ENCODE measurements at regions not wholly inside any gene's neighbourhood (a gene's known extent, or its start where the extent isn't known, plus 50 kb on each side); places are given as distances from the start of the nearest gene placed in this dataset.
A peak's percentile ranks its signal among the peaks of the same experiment; 100 is the strongest.

DNA sequence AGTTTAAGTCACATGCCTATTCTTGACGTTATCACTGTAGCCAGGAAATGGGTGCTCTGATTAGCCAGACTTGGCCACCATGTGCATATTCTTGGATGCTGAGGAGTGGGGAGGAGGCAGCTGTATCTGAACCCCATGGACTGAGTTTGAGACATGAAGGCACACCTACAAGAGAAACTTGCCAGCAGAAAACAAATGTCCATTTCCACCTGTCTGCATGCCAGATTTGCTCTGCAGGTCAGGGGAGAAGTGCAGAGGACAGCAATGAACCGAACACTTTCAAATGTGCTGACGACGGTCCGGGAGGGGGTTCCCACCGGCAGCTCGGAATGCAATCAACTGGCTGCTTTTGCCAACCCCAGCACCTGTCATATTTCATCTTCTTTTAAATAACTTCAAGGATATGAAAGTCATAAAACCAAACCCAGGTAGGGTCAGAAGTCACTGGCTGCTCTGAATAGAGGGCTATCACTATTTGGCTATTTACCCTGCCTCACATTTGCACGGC is 287.8 kb upstream of the N4BP1 start:
- no peak for DNase-seq (ENCODE audit: low spot score)

- DNase-seq (ENCODE audit: low spot score), result no peak
Observed at GRCh38 chr16:48895142-48895541, 285.2 kb upstream of the N4BP1 start.

- DNase-seq (ENCODE audit: low spot score), result no peak
Observed at GRCh38 chr16:48892893-48893292, 282.9 kb upstream of the N4BP1 start.

DNA sequence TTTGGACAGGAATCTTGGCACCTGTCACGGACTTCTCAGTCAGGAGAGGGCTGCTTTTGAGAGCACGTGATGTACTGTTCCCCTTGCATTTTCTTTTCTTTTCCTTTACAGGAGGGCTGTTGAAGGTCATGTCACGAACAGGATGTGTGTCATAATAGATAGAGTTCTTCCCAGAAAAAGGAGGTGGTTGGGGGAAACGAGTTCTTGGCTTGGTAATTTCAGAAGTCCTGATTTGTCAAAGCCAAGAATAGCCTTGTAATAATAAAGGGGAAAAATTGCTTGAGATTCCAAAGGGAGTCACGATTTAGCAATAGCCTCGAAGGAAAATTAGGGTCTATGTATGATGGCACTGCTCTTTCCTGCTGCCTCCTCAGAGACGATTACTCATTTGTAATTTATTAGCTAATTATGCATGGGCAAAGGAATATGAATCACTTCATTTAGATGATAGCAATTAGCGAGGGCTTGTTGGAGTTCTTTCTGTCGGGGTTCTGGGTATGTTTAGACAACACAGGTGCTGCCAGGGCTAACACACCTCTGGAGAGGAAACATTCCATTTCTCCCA is 277.7 kb upstream of the N4BP1 start:
- DNase-seq (ENCODE audit: low spot score), result no peak

- no peak for DNase-seq (ENCODE audit: low spot score)
Observed at GRCh38 chr16:48885471-48885870, 275.5 kb upstream of the N4BP1 start.

- no peak for DNase-seq (ENCODE audit: low spot score)
Observed at GRCh38 chr16:48881272-48881671, 271.3 kb upstream of the N4BP1 start.

DNA sequence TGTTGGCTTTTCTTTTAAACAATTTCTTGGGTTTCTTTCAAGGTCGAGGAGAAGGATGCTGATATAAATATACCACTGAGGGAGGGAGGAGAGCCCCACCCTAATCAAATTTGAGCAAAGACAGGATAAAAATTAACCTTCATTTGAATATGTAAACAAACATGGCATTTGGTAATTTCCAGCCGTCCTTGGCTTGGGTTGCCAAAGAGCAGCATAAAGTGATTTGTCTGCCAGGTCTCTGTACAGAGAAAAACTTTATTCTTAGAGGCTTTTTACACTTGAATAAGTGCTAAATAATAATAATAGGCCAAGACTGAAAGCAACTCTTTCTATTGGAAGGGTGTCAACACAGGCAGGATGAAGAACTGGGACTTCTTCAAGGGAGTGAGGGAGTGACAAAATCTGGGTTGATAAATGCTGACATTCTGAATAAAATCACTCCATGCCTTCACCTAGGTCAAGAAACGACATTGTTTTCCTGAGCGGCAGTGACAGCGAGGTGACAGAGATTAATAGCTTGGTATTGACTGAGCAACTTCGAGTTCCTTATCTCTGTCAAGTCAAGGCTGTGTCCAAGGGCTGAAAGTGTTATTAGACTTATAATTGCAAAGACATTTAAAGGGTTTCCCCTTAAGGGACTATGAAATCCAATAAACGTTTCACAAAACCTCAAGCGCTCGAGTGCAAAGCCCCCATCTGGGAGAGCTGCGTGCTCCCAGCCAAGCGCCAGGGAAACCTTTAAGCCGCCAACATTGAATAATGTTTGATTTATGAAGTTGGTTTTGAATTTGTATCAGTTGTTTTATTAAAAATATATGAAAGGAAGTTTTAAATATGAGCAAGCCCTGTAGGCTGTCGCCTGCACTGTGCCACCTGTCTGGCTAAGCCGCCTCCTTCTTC is 269.5 kb upstream of the N4BP1 start:
- no peak for DNase-seq (ENCODE audit: low spot score)

DNA sequence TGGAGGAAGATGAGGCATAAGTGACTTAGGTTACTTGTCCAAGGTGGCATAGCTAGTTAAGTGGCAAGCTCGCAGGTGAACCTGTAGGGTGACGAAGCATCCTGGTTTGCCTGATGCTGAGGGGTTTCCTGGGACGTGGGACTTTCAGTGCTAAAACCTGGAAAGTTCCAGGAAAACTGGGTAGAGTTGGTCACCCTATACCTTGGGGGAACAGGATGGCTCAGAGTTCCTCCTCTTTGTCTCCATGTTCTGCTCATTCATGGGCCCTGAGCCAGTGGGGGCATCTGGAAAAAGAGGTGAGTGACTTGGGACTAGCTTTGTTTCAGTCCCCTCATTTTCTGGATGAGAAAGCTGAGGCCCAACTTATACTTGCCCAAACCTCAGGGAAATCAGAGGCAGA is 268.0 kb upstream of the N4BP1 start:
- DNase-seq (ENCODE audit: low spot score), result no peak

- DNase-seq (ENCODE audit: low spot score), result no peak
Observed at GRCh38 chr16:48870141-48870540, 260.2 kb upstream of the N4BP1 start.

DNA sequence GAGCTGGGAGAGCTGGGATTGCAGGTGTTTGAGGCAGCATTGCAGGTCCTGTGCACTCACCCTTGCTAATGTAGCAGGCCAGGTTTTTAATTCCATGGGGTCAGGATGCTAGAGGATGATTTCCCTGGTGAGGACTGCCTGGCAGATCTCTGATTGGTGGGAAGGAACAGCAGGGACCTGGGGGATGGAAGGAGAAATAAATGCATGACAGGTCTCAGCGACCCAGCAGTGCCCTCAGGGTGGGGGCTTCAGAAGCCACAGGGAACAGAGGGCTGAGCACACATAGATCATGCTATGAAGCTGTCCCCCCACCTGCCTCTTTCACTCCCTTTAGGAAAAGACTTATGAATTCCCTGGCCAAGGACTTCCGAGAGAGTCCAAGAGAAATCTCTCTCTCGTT is 255.5 kb upstream of the N4BP1 start:
- DNase-seq (ENCODE audit: low spot score), result no peak

DNA sequence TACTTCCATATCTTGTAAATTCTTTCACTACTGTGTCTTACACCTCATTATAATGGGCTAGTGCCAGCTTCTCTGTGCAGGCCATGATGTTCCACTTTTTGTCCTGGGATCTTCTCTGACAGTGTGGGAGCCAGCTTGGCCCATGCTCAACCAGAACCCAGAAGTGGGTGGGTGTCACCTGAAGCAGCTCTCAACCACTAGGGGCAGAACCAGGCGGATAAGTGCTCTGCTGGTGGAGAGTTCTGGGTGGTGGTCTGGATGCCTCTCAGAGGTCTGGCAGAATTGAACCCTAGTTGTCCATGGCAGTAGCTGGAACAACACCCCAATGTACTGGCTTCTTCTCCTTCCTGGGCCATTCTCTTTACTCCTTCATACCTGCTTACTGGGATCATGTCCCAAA is 254.1 kb upstream of the N4BP1 start:
- no peak for DNase-seq (ENCODE audit: low spot score)

- DNase-seq (ENCODE audit: low spot score), result peak; percentile 22
Observed at GRCh38 chr16:48862087-48862532, 252.1 kb upstream of the N4BP1 start.

DNA sequence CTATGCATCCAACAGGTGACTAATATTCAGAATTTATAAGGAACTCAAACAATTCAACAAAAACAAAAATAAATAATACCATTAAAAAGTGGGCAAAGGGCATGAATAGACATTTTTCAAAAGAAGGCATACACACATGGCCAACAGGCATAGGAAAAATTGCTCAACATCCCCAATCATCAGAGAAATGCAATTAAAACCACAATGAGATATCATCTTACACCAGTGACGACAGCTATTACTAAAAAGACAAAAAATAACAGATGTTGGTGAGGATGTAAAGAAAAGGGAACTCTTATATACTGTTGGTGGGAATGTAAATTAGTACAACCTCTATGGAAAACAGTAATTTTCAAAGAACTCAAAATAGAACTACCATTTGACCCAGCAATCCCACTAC is 250.4 kb upstream of the N4BP1 start:
- DNase-seq (ENCODE audit: low spot score), result no peak

DNA sequence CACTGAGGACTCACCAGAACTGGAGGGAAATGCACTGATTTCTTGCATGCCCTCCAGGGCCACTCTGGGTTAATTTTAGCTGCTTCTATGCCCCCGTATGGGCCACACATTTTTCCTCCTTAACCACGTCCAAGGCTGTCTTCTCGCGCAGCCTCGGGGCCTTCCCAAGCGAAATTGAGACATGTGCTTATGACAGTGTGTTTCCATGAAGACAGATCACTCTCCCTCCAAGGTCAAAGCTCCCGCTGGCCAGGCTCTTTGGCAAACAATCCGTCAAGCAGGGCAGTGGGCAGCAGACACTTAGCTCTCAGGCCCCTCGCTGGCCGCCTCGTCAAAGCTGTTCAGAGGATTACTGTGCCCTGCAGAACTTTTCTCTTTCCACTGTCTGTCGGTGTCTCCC is 243.0 kb upstream of the N4BP1 start:
- DNase-seq (ENCODE audit: low spot score), result no peak

DNA sequence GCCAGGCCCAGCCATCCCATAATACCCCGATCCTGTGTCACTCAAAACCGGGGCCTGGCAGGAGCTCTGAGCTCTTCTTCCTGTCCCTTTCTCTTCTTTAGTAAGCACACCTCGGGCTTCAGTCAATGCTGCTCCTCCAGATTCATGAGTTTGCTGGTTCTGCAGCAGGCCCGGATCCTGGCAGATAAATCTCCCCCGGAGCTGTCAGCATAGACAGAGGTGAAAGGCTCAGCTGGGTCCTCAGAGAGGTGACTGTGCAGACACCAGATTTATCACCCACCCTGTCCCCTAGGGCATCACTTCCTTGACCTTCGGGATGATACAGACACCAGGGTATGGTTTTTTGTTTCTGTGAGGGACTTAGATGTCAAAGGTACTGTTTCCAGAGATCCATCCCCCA is 242.5 kb upstream of the N4BP1 start:
- no peak for DNase-seq (ENCODE audit: low spot score)

GRCh38 chr16:48850097-48850770 is 240.3 kb upstream of the N4BP1 start:
- no peak for DNase-seq (ENCODE audit: low spot score)

DNA sequence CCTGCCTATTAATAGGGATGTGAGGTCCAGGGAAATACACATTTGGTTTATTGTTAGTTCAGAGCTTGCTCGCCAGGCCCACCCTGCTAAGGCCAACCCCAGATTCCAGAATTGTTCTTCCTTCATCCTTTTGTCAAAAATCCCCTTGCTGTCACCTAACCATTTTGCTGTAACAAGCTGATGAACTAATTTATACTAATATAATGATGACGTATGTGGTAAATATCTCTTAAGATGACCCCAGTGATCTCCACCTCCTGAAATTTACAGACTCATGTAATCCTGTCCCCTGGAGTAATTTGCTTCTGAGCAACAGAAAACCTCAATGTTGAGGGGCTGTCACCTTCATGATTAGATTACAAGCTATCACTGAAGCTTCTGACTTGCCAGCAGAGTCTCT is 236.3 kb upstream of the N4BP1 start:
- DNase-seq (ENCODE audit: low spot score), result no peak

- DNase-seq (ENCODE audit: low spot score), result no peak
Observed at GRCh38 chr16:48845261-48845660, 235.3 kb upstream of the N4BP1 start.

- DNase-seq (ENCODE audit: low spot score), result no peak
Observed at GRCh38 chr16:48838349-48838748, 228.4 kb upstream of the N4BP1 start.

GRCh38 chr16:48836636-48837035 is 226.7 kb upstream of the N4BP1 start:
- no peak for DNase-seq (ENCODE audit: low spot score)

DNA sequence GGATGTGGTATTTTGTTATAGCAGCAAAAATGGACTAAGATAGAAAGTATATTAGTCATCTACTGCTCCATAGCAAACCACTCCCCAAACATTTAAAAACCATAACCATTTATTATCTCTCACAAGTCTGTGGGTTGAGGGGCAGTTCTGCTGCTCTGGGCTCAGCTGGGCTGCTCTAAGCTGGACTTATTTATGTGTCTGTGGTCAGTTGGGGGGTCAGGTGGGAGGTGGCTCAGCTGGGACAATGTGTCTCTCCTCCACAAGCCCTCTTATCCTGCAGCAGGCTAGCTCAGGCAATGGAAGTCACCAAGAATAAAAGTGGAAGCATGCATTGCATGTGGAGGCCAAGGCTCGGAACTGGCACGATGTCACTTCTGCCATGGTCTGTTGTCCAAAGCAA is 226.1 kb upstream of the N4BP1 start:
- no peak for DNase-seq (ENCODE audit: low spot score)

GRCh38 chr16:48834576-48834975 is 224.6 kb upstream of the N4BP1 start:
- no peak for DNase-seq (ENCODE audit: low spot score)

DNA sequence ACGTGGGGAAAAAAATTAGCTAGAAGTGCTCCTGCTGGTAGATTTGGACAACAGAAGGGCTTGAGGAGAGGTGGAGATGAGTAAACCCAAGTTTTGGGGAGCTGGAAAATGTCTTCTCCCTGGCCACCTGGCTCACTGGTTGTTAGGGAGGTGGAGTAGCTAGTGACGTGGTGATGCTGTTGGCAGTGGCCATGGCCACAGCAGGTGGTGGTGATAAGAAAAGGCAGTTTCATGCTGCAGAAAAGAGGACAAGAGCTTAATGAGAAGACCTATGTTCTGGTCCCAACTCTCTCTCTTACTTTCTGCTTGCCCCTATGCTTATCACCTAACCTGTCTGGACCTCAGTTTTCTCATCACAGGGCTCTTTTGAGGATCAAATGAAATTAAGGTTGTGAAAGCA is 223.5 kb upstream of the N4BP1 start:
- DNase-seq (ENCODE audit: low spot score), result no peak

Data from A172 (cell line).